Esophagus squamous epithelium (tissue), 5 donors: ENCODE measurements at regions not wholly inside any gene's neighbourhood (a gene's known extent, or its start where the extent isn't known, plus 50 kb on each side); places are given as distances from the start of the nearest gene placed in this dataset.

Source experiments
- DNase-seq: peaks from one replicate; lab custom pipeline; 2025; lab: John Stamatoyannopoulos, UW
- H3K27ac ChIP-seq, 4 donors: fragments of 200-600 bp; sonication (generic); one replicate each; pipeline ENCODE4 v1.5.1; 2016 to 2019; ENCODE audit warnings: mild to moderate bottlenecking in 1 of 4
- H3K27me3 ChIP-seq, 4 donors: fragments of 200-600 bp; sonication (generic); 1 replicate in 3 of 4; 2 replicates in 1 of 4; pipeline versions ENCODE4 v1.5.1 to v1.6.0; 2017 to 2021; ENCODE audit warnings: antibody characterized with exemption in 1 of 4
- H3K36me3 ChIP-seq, 3 donors: fragments of 200-600 bp; sonication (generic); one replicate each; pipeline ENCODE4 v1.5.1; 2016 to 2019
- H3K4me1 ChIP-seq, 3 donors: fragments of 200-600 bp; sonication (generic); one replicate each; pipeline ENCODE4 v1.5.1; 2017 to 2019
- H3K4me3 ChIP-seq, 4 donors: fragments of 200-600 bp; sonication (generic); 1 replicate in 3 of 4; 2 replicates in 1 of 4; pipeline ENCODE4 v1.5.1; 2016 to 2019; ENCODE audit warnings: mild to moderate bottlenecking in 2 of 4, moderate library complexity in 1 of 4
- H3K9me3 ChIP-seq, 3 donors: fragments of 200-600 bp; sonication (generic); one replicate each; pipeline ENCODE4 v1.5.1; 2016 to 2019
- POLR2A ChIP-seq, 4 donors: fragments of 450-650 bp; IDR thresholded peaks; one replicate each; pipeline ENCODE4 v1.6.1; 2017; ENCODE audit warnings: antibody characterized with exemption in 4 of 4, mild to moderate bottlenecking in 4 of 4, moderate library complexity in 3 of 4
- WGBS, 2 donors: methylation state at CpG; one replicate each; pipeline ENCODE4 v1.1.5; 2018; 5-methylcytosine and 5-hydroxymethylcytosine counted together
- intact Hi-C: fragments of 100-400 bp; cut with DNase I; formaldehyde crosslinking; loops from one replicate; pipeline ENCODE4 v1.15.0; 2022
- TF ChIP-seq, protein P1 (sequence below), 6 experiments: fragments of 450-650 bp in 4 of 6; fragments of 200-600 bp in 2 of 6; sonication (generic) in 2 of 6; IDR thresholded peaks; one replicate each; pipeline ENCODE4 v1.5.1; 2016 to 2019; ENCODE audit warnings: antibody characterized with exemption in 6 of 6, mild to moderate bottlenecking in 4 of 6, moderate library complexity in 4 of 6
- donor health status: DM: yes; HTN: yes; CAD: no.

- Histone ChIP-seq H3K27ac (no peak overlapping the region), H3K36me3 (no peaks in the 10 kb centered on the region), H3K9me3 (no peaks in the 10 kb centered on the region), H3K4me3 (no peak overlapping the region), H3K4me1 (peaks cover 0 to 4% (median under 1%) of the 10 kb centered on the region in 3 donors), H3K27me3 (no peaks in the 10 kb centered on the region)
- intact Hi-C loops, result no loop called here
- 52 to 72% methylated on average over 2 of the region's 2 CpGs for WGBS, 2 donors
- TF ChIP-seq, protein P1, sequence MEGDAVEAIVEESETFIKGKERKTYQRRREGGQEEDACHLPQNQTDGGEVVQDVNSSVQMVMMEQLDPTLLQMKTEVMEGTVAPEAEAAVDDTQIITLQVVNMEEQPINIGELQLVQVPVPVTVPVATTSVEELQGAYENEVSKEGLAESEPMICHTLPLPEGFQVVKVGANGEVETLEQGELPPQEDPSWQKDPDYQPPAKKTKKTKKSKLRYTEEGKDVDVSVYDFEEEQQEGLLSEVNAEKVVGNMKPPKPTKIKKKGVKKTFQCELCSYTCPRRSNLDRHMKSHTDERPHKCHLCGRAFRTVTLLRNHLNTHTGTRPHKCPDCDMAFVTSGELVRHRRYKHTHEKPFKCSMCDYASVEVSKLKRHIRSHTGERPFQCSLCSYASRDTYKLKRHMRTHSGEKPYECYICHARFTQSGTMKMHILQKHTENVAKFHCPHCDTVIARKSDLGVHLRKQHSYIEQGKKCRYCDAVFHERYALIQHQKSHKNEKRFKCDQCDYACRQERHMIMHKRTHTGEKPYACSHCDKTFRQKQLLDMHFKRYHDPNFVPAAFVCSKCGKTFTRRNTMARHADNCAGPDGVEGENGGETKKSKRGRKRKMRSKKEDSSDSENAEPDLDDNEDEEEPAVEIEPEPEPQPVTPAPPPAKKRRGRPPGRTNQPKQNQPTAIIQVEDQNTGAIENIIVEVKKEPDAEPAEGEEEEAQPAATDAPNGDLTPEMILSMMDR (IDR thresholded peaks at IDR 0.05), result no peak
- TF ChIP-seq POLR2A (IDR thresholded peaks at IDR 0.05), result no peak
- DNase-seq, result no peak
Measured at GRCh38 chr2:200247494-200247893, 59.0 kb upstream of the SPATS2L start.

GRCh38 chr2:200252265-200253067 is 54.0 kb upstream of the SPATS2L start:
- Histone ChIP-seq H3K9me3 (no peaks in the 10 kb centered on the region), H3K4me3 (no peak overlapping the region), H3K27me3 (peaks cover 0 to under 1% (median 0%) of the 10 kb centered on the region in 4 donors), H3K27ac (peak overlapping the region in 1 of 4 donors; percentile 18), H3K36me3 (no peaks in the 10 kb centered on the region), H3K4me1 (peaks cover 0 to 17% (median 15%) of the 10 kb centered on the region in 3 donors)
- intact Hi-C loops, result no loop called here
- WGBS, 2 donors, result 44 to 62% methylated on average over 6 to 8 of the region's 8 CpGs
- no peak for TF ChIP-seq POLR2A (IDR thresholded peaks at IDR 0.05)
- TF ChIP-seq, protein P1 (IDR thresholded peaks at IDR 0.05), result no peak
- DNase-seq, result no peak

DNA sequence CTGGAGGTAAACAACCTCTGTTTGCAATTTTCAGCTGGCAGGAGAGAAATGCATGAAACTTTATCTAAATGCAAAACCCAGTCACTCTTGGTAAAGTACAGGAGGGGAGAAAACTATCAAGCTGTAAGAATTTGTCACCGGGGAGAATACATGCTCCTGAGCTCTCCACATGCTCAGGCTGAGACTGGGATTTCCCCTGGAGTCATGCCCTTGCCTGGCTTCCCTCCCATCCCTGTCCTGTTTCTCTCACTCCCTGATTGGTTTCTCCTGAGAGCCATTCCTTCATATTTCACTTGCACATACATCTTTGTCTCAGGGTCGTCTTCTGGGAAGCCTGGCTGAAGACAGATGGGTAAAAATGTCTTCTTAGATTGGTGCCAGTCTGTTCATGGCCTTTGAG is 52.9 kb upstream of the SPATS2L start:
- intact Hi-C loops, result no loop called here
- no peak for DNase-seq
- TF ChIP-seq, protein P1 (IDR thresholded peaks at IDR 0.05), result no peak
- TF ChIP-seq POLR2A (IDR thresholded peaks at IDR 0.05), result no peak
- peaks cover 0 to 29% (median 15%) of the 10 kb centered on the region in 3 donors for H3K4me1 ChIP-seq
- peaks cover 0 to 12% (median 0%) of the 10 kb centered on the region in 4 donors for H3K27me3 ChIP-seq
- H3K36me3 ChIP-seq, result no peaks in the 10 kb centered on the region
- no peaks in the 10 kb centered on the region for H3K9me3 ChIP-seq
- no peak overlapping the region for H3K27ac ChIP-seq
- no peak overlapping the region for H3K4me3 ChIP-seq
- WGBS, 2 donors, result 21 to 30% methylated on average over 2 of the region's 2 CpGs

DNA sequence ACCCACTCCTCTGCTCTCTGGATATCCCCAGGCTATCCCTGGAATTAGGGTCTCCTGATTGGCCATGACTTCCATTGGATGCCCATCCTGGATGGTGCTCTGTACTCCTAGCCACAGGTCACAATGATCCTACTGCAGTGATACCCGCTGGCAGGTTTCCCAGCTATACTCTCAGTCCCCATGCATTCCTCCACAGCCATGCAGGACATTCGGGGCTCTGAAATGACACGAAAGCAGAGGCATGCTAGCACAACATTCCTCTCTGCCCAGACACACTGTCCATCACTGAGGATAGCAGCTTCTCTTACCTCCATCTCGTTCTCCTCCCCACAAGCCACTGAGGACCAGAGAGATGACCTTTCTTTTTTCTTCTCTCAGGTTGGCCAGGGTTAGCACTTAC is 51.7 kb upstream of the SPATS2L start:
- Histone ChIP-seq H3K4me1 (peaks cover 0 to 40% (median 19%) of the 10 kb centered on the region in 3 donors), H3K27me3 (peaks cover 0 to 12% (median 0%) of the 10 kb centered on the region in 4 donors), H3K9me3 (no peaks in the 10 kb centered on the region), H3K27ac (no peak overlapping the region), H3K4me3 (no peak overlapping the region), H3K36me3 (no peaks in the 10 kb centered on the region)
- intact Hi-C loops, result no loop called here
- DNase-seq, result no peak
- WGBS, 2 donors, result 88 to 98% methylated on average over 4 of the region's 4 CpGs
- no peak for TF ChIP-seq POLR2A (IDR thresholded peaks at IDR 0.05)
- TF ChIP-seq, protein P1 (IDR thresholded peaks at IDR 0.05), result no peak

- no peak for TF ChIP-seq POLR2A (IDR thresholded peaks at IDR 0.05)
- TF ChIP-seq, protein P1 (IDR thresholded peaks at IDR 0.05), result no peak
- H3K27me3 ChIP-seq, result peaks cover 0 to 12% (median 0%) of the 10 kb centered on the region in 4 donors
- H3K27ac ChIP-seq, result no peak overlapping the region
- no peaks in the 10 kb centered on the region for H3K9me3 ChIP-seq
- intact Hi-C loops, result no loop called here
- no peak overlapping the region for H3K4me3 ChIP-seq
- WGBS, 2 donors, result 75 to 91% methylated on average over 2 to 3 of the region's 3 CpGs
- DNase-seq, result no peak
- peaks cover 0 to 44% (median 19%) of the 10 kb centered on the region in 3 donors for H3K4me1 ChIP-seq
- no peaks in the 10 kb centered on the region for H3K36me3 ChIP-seq
Measured at GRCh38 chr2:200255549-200255948, 50.9 kb upstream of the SPATS2L start.
